OCI-LY3 (cell line): ENCODE measurements at regions not wholly inside any gene's neighbourhood (a gene's known extent, or its start where the extent isn't known, plus 50 kb on each side); places are given as distances from the start of the nearest gene placed in this dataset.
"Not testable (repeated sequence)": the region's sequence is repeated elsewhere in the genome, so short reads cannot be mapped to it uniquely, and the experiment has no call there.

ENCODE experiments used
- H2AFZ ChIP-seq: fragments of 200-600, 300-600 bp; shearing (Covaris generic); 2 replicates; pipeline ENCODE4 v1.6.0; 2014; ENCODE audit warnings: antibody characterized with exemption, low read depth, low read length
- H3K27ac ChIP-seq: fragments of 200-600, 300-600 bp; sonication (generic); 2 replicates; pipeline ENCODE4 v1.5.1; 2014; ENCODE audit warnings: mild to moderate bottlenecking, low read length, moderate library complexity, mixed read lengths
- H3K27me3 ChIP-seq: fragments of 200-600, 300-600 bp; sonication (generic); 2 replicates; pipeline ENCODE4 v1.6.1; 2014; ENCODE audit warnings: low read depth, low read length, mixed read lengths
- H3K36me3 ChIP-seq: fragments of 200-600, 300-600 bp; sonication (generic); replicated peaks from 2 replicates; pipeline ENCODE3; 2014; ENCODE audit warnings: low read depth, low read length, mixed read lengths
- H3K4me1 ChIP-seq: fragments of 300-600, 200-600 bp; sonication (generic); 2 replicates; pipeline ENCODE4 v1.6.1; 2014; ENCODE audit warnings: low read length, mixed read lengths
- H3K4me2 ChIP-seq: fragments of 200-600, 300-600 bp; sonication (generic); 2 replicates; pipeline ENCODE4 v1.6.1; 2014; ENCODE audit warnings: low read length, mixed read lengths
- H3K4me3 ChIP-seq: fragments of 300-600, 200-600 bp; sonication (generic); 2 replicates; pipeline ENCODE4 v1.5.1; 2014; ENCODE audit warnings: antibody characterized with exemption, mild to moderate bottlenecking, low read length, moderate library complexity
- H3K79me2 ChIP-seq: fragments of 300-600, 200-600 bp; shearing (Covaris generic); 2 replicates; pipeline ENCODE4 v1.6.1; 2014; ENCODE audit warnings: mild to moderate bottlenecking, low read length, mixed read lengths
- H3K9ac ChIP-seq: fragments of 300-600, 200-600 bp; shearing (Covaris generic); 2 replicates; pipeline ENCODE4 v1.6.0; 2014; ENCODE audit warnings: mild to moderate bottlenecking, low read length, moderate library complexity
- H3K9me3 ChIP-seq: fragments of 200-600, 300-600 bp; shearing (Covaris generic); 2 replicates; pipeline ENCODE4 v1.6.1; 2014; ENCODE audit warnings: low read length, mixed read lengths; ENCODE audit not compliant: insufficient read depth
- H4K20me1 ChIP-seq: fragments of 200-600, 300-600 bp; sonication (generic); 2 replicates; pipeline ENCODE4 v1.6.1; 2016; ENCODE audit warnings: low read length, mixed read lengths; ENCODE audit not compliant: insufficient read depth
- EZH2phosphoT487 ChIP-seq: fragments of 200-600 bp; shearing (Covaris generic); IDR thresholded peaks from 2 replicates; pipeline ENCODE4 v1.6.1; 2018; ENCODE audit warnings: antibody characterized with exemption, mixed run types, low read depth
- TF ChIP-seq, protein P1 (sequence below): fragments of 200-600, 300-600 bp; sonication (generic); IDR thresholded peaks from 2 replicates; pipeline ENCODE4 v1.5.1; 2014; ENCODE audit warnings: antibody characterized with exemption, low read length, low read depth

DNA sequence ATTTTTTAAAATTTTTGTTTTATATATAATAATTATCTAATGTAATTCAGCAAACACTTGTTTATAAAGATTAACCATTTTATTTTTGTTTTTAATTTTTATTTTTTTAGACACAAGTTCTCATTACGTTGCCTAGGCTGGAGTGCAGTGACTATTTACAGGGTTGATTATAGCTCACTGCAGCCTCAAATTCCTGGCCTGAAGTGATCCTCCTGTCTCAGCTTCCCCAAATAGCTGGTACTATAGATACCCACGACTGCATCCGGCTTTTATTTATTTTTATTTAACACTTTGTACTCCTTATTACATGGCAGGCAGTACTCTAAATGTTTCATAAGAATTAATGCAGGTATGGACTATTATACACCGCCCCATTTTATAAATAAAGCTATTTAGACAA, 288.7 kb downstream of the MDFIC start:
- TF ChIP-seq, protein P1, sequence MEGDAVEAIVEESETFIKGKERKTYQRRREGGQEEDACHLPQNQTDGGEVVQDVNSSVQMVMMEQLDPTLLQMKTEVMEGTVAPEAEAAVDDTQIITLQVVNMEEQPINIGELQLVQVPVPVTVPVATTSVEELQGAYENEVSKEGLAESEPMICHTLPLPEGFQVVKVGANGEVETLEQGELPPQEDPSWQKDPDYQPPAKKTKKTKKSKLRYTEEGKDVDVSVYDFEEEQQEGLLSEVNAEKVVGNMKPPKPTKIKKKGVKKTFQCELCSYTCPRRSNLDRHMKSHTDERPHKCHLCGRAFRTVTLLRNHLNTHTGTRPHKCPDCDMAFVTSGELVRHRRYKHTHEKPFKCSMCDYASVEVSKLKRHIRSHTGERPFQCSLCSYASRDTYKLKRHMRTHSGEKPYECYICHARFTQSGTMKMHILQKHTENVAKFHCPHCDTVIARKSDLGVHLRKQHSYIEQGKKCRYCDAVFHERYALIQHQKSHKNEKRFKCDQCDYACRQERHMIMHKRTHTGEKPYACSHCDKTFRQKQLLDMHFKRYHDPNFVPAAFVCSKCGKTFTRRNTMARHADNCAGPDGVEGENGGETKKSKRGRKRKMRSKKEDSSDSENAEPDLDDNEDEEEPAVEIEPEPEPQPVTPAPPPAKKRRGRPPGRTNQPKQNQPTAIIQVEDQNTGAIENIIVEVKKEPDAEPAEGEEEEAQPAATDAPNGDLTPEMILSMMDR = no peak
- TF ChIP-seq EZH2phosphoT487 = no peak
- no peak overlapping the region for H3K4me2 ChIP-seq

DNA sequence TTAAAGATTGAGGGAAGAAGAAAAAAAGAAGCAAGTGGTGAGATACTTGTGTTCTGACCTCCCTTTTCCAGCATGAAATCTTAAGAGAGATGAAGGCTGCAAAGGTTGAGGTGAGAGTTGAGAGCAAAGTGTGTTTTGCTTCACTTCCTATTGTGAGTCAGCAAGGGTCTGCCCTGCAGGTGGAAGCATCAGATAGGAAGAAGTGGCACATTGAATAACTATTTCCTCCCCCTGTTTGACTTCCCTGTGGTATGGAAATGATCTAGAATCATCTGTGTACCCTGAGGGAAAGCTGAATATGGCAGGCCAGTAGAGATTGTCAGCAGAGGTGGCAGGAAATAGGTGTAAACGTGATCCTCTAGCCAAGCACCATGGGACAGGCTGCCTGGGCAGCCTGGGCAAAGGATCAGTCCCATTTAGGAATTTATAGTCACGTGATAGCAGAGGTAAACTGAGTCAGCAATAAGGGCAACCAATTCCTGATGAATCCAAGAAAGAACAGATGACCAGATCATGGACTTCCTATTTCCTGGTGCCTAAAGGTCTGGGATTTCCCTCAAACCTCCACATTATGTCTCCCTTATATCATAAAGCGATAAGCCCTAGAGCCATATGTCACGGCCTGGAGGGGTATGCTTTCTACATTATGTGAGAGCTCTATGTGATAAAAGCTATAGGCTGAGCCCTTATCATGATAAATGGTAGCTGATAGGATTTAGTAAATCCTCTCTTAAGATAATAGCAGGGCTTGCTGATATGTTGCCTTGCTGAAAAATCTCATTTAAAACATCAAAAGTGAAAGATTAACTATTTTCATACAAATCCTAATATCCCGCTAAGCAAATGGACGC, 287.0 kb downstream of the MDFIC start:
- Histone ChIP-seq H3K9ac (no peak overlapping the region), H3K27me3 (no peaks in the 10 kb centered on the region), H3K4me2 (no peak overlapping the region), H4K20me1 (no peaks in the 10 kb centered on the region), H3K27ac (no peak overlapping the region), H2AFZ (0 out of 2 replicates have a peak overlapping the region, but pooled peaks have one; percentile 24), H3K9me3 (peaks cover 21% of the 10 kb centered on the region; the same call in 1 of the 2 replicates), H3K4me3 (no peak overlapping the region), H3K4me1 (peaks cover 8% of the 10 kb centered on the region), H3K36me3 (no peaks in the 10 kb centered on the region), H3K79me2 (no peaks in the 10 kb centered on the region)
- TF ChIP-seq, protein P1 = no peak
- TF ChIP-seq EZH2phosphoT487 = no peak

More for the DNA sequence above, 288.7 kb downstream of the MDFIC start:
- H3K27ac ChIP-seq = no peak overlapping the region
- no peaks in the 10 kb centered on the region for H4K20me1 ChIP-seq
- H2AFZ ChIP-seq = no peak overlapping the region
- peaks cover 14% of the 10 kb centered on the region; the same call in 1 of the 2 replicates for H3K9me3 ChIP-seq
- H3K4me1 ChIP-seq = peaks cover 8% of the 10 kb centered on the region
- no peak overlapping the region for H3K9ac ChIP-seq
- H3K79me2 ChIP-seq = no peaks in the 10 kb centered on the region
- H3K36me3 ChIP-seq = no peaks in the 10 kb centered on the region
- no peak overlapping the region for H3K4me3 ChIP-seq
- H3K27me3 ChIP-seq = no peaks in the 10 kb centered on the region

- H4K20me1 ChIP-seq, H3K79me2 ChIP-seq, H3K4me2 ChIP-seq, H2AFZ ChIP-seq, H3K9ac ChIP-seq, H3K27ac ChIP-seq, H3K36me3 ChIP-seq, H3K4me3 ChIP-seq, H3K27me3 ChIP-seq, H3K4me1 ChIP-seq: not testable (repeated sequence)
- peaks cover 21% of the 10 kb centered on the region; the same call in 1 of the 2 replicates for H3K9me3 ChIP-seq
Measured at GRCh38 chr7:115206374-115206773, 284.5 kb downstream of the MDFIC start.

DNA sequence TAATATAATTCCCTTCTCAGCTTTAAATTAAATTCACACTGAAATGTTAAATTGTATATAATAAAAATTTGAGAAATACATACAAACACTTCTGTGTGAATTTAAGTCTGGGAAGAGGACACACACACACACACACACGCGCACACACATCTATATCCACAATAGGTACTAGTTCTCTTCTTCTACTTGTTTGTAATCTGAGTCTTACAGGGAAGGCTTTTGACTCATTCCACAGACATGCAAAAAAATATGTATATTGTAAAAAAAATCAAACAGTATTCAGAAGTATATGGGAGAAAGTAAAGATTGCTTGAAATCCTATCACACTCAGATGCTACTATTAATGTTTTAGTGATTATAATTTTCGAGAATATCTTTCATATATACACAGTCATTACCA, 276.2 kb downstream of the MDFIC start:
- Histone ChIP-seq H3K4me2 (no peak overlapping the region), H3K27me3 (no peaks in the 10 kb centered on the region), H3K4me3 (no peak overlapping the region), H3K9ac (no peak overlapping the region), H3K36me3 (no peaks in the 10 kb centered on the region), H2AFZ (no peak overlapping the region), H3K9me3 (no peaks in the 10 kb centered on the region; the same call in 1 of the 2 replicates), H4K20me1 (no peaks in the 10 kb centered on the region), H3K79me2 (no peaks in the 10 kb centered on the region), H3K27ac (no peak overlapping the region), H3K4me1 (no peaks in the 10 kb centered on the region)
- TF ChIP-seq, protein P1 = no peak
- no peak for TF ChIP-seq EZH2phosphoT487
